GM18873 (cell line): ENCODE measurements at regions not wholly inside any gene's neighbourhood (a gene's known extent, or its start where the extent isn't known, plus 50 kb on each side); places are given as distances from the start of the nearest gene placed in this dataset.

Experiments
- ATAC-seq: cut with Tn5 transposase; IDR thresholded peaks from one replicate; pipeline ENCODE4 v1.9.1; 2021; ENCODE audit warnings: mild to moderate bottlenecking, moderate library complexity, moderate number of reproducible peaks; ENCODE audit not compliant: unreplicated experiment, low FRiP score

DNA sequence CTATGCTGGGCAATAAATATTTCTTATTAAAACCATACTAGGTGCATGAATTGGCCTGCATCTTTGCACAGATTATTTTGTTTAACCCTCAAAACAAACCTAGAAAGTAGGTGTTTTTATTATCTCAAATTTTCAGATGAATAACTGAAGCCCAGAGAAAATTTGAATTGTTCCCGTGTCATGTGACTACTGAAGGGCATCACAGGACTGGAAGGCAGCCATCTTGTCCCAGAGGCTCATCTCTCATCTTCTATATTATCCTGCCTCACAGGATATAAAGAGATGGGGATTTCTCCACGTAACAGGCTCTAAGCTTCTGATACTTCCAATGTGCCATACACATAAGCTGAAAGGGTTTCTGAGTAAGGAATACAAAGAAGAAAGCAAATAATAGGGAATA lies 84.0 kb upstream of the ODAD2 start:
- ATAC-seq: no peak

DNA sequence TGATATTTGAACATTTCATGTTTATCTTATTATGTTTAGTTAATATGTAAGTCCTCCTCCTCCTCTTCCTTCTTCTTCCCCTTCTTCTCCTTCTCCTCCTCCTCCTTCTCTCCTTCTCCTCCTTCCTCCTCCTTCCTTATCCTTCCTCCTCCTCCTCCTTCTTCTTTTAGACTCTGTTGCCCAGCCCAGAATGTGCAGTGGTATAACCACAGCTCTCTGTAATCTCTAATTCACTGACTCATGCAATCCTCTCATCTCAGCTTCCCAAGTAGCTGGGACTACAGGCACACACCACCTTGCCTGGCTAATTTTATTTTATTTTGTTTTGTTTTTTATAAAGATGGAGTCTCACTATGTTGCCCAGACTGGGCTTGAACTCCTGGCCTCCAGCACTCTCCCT lies 83.4 kb upstream of the ODAD2 start:
- ATAC-seq: no peak

GRCh38 chr10:28077889-28078288 lies 79.0 kb upstream of the ODAD2 start:
- no peak for ATAC-seq

DNA sequence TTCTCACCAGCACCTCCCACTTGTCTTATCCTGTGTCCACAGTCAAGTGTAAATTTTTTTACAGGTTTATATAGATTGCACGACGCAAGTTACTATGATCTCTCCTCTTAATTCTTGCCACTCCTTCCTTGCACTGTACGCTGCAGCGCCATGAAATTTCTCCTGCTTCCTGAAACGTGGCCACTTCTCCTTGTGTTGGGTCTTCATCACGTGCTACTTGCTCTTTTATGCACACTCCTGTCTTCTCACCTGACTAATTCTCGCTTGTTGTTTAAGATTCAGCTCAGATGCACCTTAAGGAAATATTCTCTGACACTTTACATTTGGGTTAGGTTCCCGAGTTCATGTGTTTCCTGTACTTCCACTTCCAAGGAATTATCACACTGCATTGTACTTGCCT lies 76.5 kb upstream of the ODAD2 start:
- ATAC-seq: no peak

DNA sequence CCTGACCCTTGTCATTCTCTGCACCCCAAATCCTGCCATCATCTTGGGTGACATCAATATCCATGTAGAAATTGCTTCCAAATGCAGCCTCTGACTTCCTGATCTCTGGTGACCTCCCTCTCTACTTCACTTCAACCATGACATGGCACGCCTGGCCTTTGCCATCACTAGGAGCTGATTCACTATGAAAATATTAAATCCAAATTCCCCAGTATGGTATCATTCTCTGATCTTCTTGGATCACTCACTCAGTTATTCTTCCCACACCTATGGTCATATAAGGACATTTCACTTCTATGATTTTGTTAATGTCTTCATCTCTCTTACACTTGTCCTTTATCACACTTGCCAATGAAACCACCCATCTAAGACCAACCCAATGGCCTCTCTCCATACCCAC lies 73.7 kb upstream of the ODAD2 start:
- no peak for ATAC-seq

DNA sequence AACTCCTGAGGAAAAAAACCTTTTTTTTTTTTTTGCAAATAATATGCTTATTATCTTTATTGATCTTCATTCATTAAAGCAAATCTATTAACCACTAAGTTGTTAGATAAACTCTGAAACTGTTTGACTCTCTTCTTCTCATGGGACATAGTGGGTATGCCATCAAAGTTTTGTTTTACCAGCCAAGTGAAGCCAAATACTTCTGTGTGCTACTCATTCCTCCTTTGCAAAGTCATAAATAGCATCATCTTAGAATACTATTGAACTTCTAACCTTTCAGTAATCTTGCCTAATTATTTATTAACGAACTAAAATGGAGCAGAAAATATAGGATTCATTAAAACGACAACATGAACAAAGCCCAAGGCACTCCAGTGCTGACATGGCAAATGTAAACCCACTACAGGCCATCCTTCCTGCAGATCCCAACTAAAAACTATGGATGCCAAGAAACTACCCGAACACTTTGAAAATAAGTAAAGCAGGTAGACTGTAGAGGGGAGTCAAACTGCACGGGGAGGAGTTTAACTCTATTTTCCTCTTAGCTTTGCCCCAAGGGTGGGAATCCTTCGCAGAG lies 61.2 kb upstream of the ODAD2 start:
- no peak for ATAC-seq

DNA sequence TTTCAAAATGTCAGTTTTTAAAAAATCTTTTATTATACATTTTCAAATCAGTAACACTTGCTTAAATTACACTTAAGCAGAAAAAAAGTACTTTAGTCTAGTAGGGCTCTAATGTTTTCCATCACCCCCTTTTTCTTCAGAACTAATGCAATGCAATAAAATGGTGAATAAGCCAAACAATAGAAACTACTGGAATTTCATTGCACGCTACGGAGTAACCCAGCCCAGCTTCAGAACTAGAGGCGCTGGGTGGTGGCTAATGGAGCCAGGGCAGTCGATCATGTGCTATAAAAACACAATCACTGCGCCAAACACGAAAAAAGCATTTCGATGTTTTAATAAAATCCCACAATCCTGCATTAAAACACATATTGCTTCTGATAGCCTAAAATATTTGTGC lies 59.9 kb upstream of the ODAD2 start:
- ATAC-seq: no peak

DNA sequence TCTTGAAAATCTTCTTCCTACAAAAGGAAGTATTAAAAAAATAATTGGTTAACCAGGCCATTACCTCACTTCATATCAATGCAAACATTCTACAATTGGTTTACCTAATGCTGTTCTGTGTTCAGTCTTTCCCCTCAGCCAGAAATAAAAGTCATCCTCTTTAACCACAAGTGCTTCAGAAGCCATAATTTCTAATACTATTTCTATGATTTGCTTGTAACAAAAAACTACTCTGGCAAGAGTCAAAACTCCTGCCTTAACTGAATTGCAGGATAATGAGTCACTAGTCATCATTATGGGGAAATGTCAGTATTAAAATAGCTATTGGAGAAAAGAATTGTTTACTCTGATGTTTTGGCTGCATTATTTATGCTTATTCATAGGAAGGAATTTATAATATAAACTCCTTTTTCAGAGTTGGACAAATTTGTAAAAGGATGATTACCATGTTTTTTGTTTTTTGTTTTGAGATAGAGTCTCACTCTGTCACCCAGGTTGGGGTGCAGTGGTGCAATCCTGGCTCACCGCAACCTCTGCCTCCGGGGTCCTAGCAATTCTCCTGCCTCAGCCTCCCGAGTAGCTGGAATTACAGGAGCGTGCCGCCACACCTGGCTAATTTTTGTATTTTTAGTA lies 55.5 kb upstream of the ODAD2 start:
- no peak for ATAC-seq

GRCh38 chr10:28049286-28049685 lies 50.4 kb upstream of the ODAD2 start:
- ATAC-seq: no peak
